Immature natural killer cell (primary cell): ENCODE measurements at regions not wholly inside any gene's neighbourhood (a gene's known extent, or its start where the extent isn't known, plus 50 kb on each side); places are given as distances from the start of the nearest gene placed in this dataset.

Source experiments
- DNase-seq, 3 donors: peaks; one replicate each; pipeline ENCODE4 v3.0.0; 2022; ENCODE audit warnings: mixed read lengths in 1 of 3
- H3K27ac Mint-ChIP-seq, 6 donors: one replicate each; pipeline ENCODE4 v1.8.0; 2020; ENCODE audit warnings: mixed read lengths in 6 of 6, mild to moderate bottlenecking in 5 of 6, inconsistent platforms in 4 of 6, moderate library complexity in 3 of 6
- H3K27me3 Mint-ChIP-seq, 3 donors: one replicate each; pipeline ENCODE4 v1.8.0; 2020 to 2021; ENCODE audit warnings: low read depth in 3 of 3, mild to moderate bottlenecking in 3 of 3, mixed read lengths in 3 of 3, moderate library complexity in 3 of 3, inconsistent platforms in 1 of 3
- H3K36me3 Mint-ChIP-seq, 3 donors: one replicate each; pipeline ENCODE4 v1.8.0; 2020; ENCODE audit warnings: mixed read lengths in 3 of 3, inconsistent platforms in 2 of 3, mild to moderate bottlenecking in 2 of 3
- H3K4me1 Mint-ChIP-seq, 2 donors: one replicate each; pipeline ENCODE4 v1.8.0; 2020; ENCODE audit warnings: inconsistent platforms in 2 of 2, mild to moderate bottlenecking in 2 of 2, mixed read lengths in 2 of 2, moderate library complexity in 1 of 2
- H3K4me3 Mint-ChIP-seq, 5 donors: one replicate each; pipeline ENCODE4 v1.8.0; 2020; ENCODE audit warnings: mild to moderate bottlenecking in 5 of 5, mixed read lengths in 5 of 5, inconsistent platforms in 3 of 5, moderate library complexity in 3 of 5
- H3K9me3 Mint-ChIP-seq, 6 donors: one replicate each; pipeline ENCODE4 v1.8.0; 2020; ENCODE audit warnings: mild to moderate bottlenecking in 6 of 6, mixed read lengths in 6 of 6, inconsistent platforms in 4 of 6, moderate library complexity in 3 of 6

DNA sequence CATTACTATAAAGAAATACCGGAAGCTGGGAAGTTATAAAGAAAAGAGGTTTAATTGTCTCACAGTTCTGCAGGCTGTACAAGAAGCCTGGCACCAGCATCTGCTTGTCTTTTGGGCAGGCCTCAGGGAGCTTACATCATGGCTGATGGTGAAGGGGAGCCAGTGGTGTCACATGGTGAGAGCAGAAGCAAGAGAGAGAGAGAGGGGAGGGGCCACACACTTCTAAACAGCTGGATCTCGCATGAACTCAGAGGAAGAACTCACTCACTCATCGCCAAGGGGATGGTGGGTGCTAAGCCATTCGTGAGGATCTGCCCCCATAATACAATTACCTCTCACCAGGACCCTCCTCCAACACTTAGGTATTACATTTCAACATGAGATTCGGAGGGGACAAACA lies 51.8 kb upstream of the ANKRD34C start:
- peaks cover 7 to 28% (median 13%) of the 10 kb centered on the region in 6 donors for H3K9me3 Mint-ChIP-seq
- peaks cover 0 to 3% (median 0%) of the 10 kb centered on the region in 3 donors for H3K36me3 Mint-ChIP-seq
- no peak overlapping the region for H3K27ac Mint-ChIP-seq
- peaks cover 8 to 11% (median 10%) of the 10 kb centered on the region in 3 donors for H3K27me3 Mint-ChIP-seq
- no peak overlapping the region for H3K4me3 Mint-ChIP-seq
- no peaks in the 10 kb centered on the region for H3K4me1 Mint-ChIP-seq
- no peak for DNase-seq

DNA sequence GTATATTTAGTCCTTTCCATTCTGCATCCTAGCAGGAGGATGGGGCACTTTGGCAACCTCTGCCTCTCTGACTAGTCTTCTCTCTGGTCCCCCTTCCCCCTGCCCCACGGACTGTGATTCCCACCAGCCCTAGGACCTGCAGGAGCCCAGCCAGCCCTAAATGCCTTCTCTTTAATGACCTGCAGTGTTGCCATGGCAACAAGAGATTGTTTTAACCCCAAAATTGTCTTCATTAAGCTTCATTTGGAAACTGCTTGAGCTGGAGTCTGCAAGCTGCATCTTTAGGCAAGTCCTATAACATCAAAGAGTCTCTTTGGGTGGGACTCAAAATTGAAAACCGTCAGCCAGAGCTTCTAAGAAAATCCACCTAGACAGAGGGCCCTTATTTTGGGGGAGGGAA lies 59.7 kb upstream of the ANKRD34C start:
- peaks cover 2 to 19% (median 7%) of the 10 kb centered on the region in 3 donors for H3K27me3 Mint-ChIP-seq
- no peak overlapping the region for H3K27ac Mint-ChIP-seq
- DNase-seq = no peak
- H3K9me3 Mint-ChIP-seq = peaks cover 0 to 2% (median 0%) of the 10 kb centered on the region in 6 donors
- no peaks in the 10 kb centered on the region for H3K4me1 Mint-ChIP-seq
- no peaks in the 10 kb centered on the region for H3K36me3 Mint-ChIP-seq
- no peak overlapping the region for H3K4me3 Mint-ChIP-seq

DNA sequence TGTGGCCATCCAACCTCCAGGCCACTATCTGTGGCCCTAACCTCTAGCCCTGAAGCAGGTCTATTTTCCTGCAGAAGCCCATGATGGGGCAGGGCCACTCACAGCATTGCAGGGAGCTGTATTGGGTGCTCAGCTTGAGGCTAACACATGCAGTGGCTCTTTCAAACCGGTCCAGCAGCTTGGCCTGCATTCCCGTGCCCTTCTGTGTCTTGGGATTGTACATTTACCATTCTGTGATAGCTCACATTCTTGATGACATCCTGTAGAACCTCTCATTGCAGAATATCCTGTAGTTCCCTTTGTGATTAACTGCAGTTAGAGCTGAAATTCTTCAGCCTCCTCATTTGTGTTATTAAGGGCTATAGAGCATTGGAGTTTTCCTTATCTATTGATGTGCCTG lies 60.8 kb upstream of the ANKRD34C start:
- H3K36me3 Mint-ChIP-seq = no peaks in the 10 kb centered on the region
- no peak overlapping the region for H3K27ac Mint-ChIP-seq
- DNase-seq = no peak
- no peak overlapping the region for H3K4me3 Mint-ChIP-seq
- H3K9me3 Mint-ChIP-seq = peaks cover 0 to 8% (median 0%) of the 10 kb centered on the region in 6 donors
- H3K4me1 Mint-ChIP-seq = no peaks in the 10 kb centered on the region
- peaks cover 2 to 19% (median 7%) of the 10 kb centered on the region in 3 donors for H3K27me3 Mint-ChIP-seq

DNA sequence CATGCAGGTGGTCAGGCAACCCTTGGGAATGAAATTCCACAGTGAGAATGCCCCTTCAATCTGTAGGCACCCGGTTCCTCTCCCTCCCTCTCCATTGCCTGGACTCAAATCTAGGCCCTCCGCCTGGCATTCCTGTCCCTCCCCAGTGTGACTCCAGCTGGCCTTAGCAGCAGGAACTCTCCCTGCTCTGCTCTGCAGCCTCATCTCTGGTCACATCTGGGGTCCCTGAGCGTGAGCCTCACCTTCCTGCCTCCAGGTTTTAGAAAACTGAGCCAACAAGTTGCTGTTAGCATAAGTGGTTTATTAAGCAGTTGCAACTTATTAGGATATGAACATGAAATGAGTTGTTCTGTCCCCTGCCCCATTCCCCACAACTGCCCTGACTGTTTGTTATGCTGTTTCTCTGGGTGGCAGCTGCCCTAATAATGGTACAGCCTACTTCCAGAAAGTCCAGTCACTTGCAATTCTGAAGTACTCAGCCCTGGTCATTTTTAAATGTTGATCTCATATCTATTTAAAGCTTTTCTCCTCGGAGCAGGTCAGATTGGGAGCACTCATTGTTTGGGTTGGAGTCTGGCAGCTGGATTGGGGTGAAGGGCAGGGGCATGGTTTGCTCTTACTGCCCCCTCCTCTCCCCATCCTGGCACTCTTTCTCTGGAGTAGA lies 63.0 kb upstream of the ANKRD34C start:
- H3K27me3 Mint-ChIP-seq = peaks cover 0 to 10% (median 7%) of the 10 kb centered on the region in 3 donors
- no peak for DNase-seq
- no peaks in the 10 kb centered on the region for H3K36me3 Mint-ChIP-seq
- H3K4me1 Mint-ChIP-seq = no peaks in the 10 kb centered on the region
- H3K27ac Mint-ChIP-seq = no peak overlapping the region
- H3K9me3 Mint-ChIP-seq = peaks cover 0 to 8% (median 0%) of the 10 kb centered on the region in 6 donors
- no peak overlapping the region for H3K4me3 Mint-ChIP-seq

DNA sequence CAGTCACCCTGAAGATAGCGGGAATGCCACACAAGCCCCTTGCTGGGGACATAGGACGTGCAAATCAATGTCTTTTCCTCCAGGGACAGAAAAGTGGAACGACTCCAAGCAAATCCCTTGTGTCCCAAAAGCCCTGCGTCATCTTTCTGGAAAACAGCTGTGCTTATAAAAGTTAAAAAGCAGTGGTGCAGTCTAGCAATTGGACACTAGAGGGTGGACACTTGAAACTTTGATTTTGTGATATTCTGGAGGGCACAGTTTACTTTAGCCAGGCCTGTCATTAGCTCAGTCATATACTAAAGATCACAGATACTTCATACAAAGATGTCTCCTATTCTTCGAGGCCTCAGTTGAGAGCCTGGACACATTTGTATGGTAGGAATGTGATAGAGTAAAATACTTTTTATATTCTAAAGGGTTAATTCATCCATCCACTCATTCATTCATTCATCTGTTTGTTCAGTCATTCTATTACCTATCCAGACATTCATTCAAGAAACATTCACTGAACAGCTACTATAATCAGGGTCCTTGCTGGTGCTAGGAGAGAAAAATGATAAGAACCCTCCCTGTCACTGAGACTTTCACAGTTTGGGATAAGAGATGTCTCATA lies 63.8 kb upstream of the ANKRD34C start:
- no peak overlapping the region for H3K4me3 Mint-ChIP-seq
- H3K9me3 Mint-ChIP-seq = peaks cover 0 to 8% (median 0%) of the 10 kb centered on the region in 6 donors
- no peaks in the 10 kb centered on the region for H3K4me1 Mint-ChIP-seq
- H3K27ac Mint-ChIP-seq = no peak overlapping the region
- no peak for DNase-seq
- H3K36me3 Mint-ChIP-seq = no peaks in the 10 kb centered on the region
- peaks cover 0 to 10% (median 7%) of the 10 kb centered on the region in 3 donors for H3K27me3 Mint-ChIP-seq

DNA sequence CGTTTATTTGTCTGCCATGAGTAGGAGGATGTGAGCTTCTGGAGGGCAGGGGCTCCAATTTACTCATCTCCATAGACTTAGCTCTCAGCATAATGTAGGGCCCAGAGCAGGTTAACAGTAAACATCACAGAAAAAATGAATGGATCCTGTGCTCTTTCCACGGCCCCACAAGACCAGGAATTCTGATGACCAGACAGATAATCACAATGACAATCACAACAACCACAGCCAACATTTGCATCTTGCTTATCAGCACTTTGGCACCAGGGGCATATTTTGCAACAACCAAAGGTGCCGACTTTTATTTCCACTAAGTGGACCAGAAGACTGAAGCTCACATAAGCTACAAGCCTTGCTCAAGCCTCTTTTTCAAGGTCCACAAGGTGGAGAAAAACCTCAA lies 68.9 kb upstream of the ANKRD34C start:
- peaks cover 0 to 8% (median 0%) of the 10 kb centered on the region in 6 donors for H3K9me3 Mint-ChIP-seq
- no peak for DNase-seq
- no peaks in the 10 kb centered on the region for H3K4me1 Mint-ChIP-seq
- no peak overlapping the region for H3K4me3 Mint-ChIP-seq
- H3K27me3 Mint-ChIP-seq = peaks cover 0 to 9% (median 8%) of the 10 kb centered on the region in 3 donors
- no peaks in the 10 kb centered on the region for H3K36me3 Mint-ChIP-seq
- H3K27ac Mint-ChIP-seq = no peak overlapping the region

DNA sequence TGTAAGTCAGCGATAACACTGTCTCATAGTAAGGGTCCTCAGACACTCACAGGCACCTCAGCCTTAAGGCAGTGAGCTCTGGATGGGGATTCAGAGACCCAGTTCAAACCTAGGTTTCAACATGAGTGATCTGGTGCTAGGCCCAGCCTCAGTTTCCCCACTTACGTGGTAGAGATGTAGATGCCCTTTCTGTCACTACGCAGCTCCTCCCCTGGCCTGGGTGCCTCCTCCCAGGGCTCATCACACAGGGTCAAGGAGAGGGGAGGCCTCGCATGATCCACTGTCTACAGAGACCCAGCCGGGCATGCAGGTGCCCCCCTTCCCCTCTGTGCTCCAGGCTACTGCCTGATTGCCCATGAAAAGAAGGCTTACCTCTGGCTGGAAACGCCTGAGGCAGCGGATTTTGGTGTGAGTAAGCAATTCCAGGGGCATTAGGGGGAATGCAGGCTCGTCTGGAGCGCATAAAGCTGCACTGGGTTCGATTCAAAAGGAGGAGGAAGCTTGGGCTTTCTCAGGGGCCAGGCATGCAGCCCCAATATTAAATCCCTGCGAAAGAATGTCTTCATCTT lies 69.8 kb upstream of the ANKRD34C start:
- no peaks in the 10 kb centered on the region for H3K4me1 Mint-ChIP-seq
- DNase-seq = no peak
- H3K4me3 Mint-ChIP-seq = no peak overlapping the region
- H3K36me3 Mint-ChIP-seq = no peaks in the 10 kb centered on the region
- no peak overlapping the region for H3K27ac Mint-ChIP-seq
- peaks cover 0 to 8% (median 0%) of the 10 kb centered on the region in 6 donors for H3K9me3 Mint-ChIP-seq
- H3K27me3 Mint-ChIP-seq = peaks cover 0 to 9% (median 8%) of the 10 kb centered on the region in 3 donors

DNA sequence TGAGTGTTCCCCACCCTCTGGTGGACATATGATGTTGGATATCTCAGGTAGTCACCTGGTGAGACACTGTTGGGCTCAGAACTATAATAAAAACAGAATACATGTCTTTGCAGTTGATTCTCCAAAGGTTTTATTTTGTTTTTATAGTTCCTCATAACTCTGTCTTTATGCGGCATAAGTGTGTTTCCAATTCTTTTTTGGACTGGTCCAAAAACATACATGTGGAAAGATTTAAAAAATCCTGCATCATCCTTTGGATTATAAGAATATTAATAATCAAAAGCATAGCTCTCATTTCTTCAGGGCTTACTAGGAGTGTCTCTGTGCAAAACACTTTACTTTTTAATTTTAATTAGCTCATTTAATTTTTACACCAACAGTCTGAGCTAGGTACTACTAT lies 71.0 kb upstream of the ANKRD34C start:
- no peaks in the 10 kb centered on the region for H3K36me3 Mint-ChIP-seq

DNA sequence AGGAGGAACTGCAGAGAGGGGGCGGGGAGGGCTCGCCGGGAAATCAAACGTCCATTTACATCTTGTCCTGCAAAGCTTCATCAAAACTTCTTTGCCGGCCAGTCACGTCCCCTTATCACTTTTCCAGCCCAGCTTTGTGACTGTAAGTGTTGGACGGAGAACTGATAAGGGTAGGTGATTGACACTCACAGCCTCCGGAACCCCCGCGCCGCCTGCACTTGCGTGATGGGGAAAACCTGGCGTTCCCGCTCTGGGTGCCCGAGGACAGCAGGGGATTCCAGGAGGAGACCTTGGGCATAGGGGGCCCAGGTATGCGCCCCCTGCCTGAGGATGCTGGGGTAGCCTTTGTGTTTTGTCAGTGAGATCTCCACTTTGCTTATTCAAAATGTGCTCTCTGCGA lies 72.8 kb upstream of the ANKRD34C start:
- no peak overlapping the region for H3K4me3 Mint-ChIP-seq
- no peak overlapping the region for H3K27ac Mint-ChIP-seq
- DNase-seq = no peak
- no peaks in the 10 kb centered on the region for H3K9me3 Mint-ChIP-seq
- peaks cover 7 to 13% (median 8%) of the 10 kb centered on the region in 3 donors for H3K27me3 Mint-ChIP-seq
- no peaks in the 10 kb centered on the region for H3K4me1 Mint-ChIP-seq
- no peaks in the 10 kb centered on the region for H3K36me3 Mint-ChIP-seq

More for the DNA sequence above, 71.0 kb upstream of the ANKRD34C start:
- H3K27me3 Mint-ChIP-seq = peaks cover 0 to 12% (median 8%) of the 10 kb centered on the region in 3 donors
- no peaks in the 10 kb centered on the region for H3K4me1 Mint-ChIP-seq
- H3K27ac Mint-ChIP-seq = no peak overlapping the region
- DNase-seq = no peak
- no peak overlapping the region for H3K4me3 Mint-ChIP-seq
- H3K9me3 Mint-ChIP-seq = no peaks in the 10 kb centered on the region

DNA sequence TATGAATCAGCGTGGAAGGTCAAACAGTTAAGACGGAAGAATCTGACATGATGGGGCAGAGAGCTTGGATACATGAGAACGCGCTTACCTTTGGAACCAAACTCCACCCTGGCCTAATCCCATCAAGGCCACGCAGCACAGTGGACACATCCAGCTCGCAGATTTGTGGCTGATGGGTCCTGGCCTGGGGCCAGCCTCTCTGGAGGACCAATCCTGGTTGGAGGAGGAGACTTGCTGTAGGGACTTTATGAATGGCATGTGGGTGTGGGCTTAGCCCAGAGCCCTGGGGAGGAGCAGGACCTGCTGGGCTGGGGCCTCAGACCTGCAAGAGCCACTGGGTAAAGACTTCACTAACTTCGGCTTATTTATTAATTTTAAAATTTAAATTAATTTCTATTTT lies 73.4 kb upstream of the ANKRD34C start:
- H3K27me3 Mint-ChIP-seq = peaks cover 5 to 10% (median 8%) of the 10 kb centered on the region in 3 donors
- no peaks in the 10 kb centered on the region for H3K36me3 Mint-ChIP-seq
- H3K27ac Mint-ChIP-seq = no peak overlapping the region
- DNase-seq = no peak
- H3K9me3 Mint-ChIP-seq = no peaks in the 10 kb centered on the region
- H3K4me3 Mint-ChIP-seq = no peak overlapping the region
- H3K4me1 Mint-ChIP-seq = no peaks in the 10 kb centered on the region

DNA sequence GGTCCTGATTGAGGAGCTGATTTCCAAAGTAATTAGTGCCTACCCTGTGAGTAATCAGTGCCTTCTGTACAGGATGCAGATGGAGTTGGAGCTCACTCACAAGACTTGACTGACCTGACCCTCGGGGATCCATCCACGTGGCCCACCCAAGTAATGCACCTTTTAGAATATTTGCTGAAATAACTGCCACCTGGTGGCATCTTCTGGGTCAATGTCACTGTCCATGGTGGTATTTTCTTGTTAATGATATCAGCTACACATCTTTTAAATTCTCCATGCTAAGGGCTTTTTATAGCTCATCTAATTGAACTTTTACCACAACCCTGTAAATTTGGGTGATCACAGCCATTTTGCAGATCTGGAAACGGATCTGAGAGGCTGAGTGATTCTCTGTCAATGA lies 74.3 kb upstream of the ANKRD34C start:
- H3K4me3 Mint-ChIP-seq = no peak overlapping the region
- no peaks in the 10 kb centered on the region for H3K9me3 Mint-ChIP-seq
- H3K4me1 Mint-ChIP-seq = no peaks in the 10 kb centered on the region
- H3K36me3 Mint-ChIP-seq = no peaks in the 10 kb centered on the region
- peaks cover 5 to 12% (median 8%) of the 10 kb centered on the region in 3 donors for H3K27me3 Mint-ChIP-seq
- DNase-seq = no peak
- H3K27ac Mint-ChIP-seq = no peak overlapping the region

DNA sequence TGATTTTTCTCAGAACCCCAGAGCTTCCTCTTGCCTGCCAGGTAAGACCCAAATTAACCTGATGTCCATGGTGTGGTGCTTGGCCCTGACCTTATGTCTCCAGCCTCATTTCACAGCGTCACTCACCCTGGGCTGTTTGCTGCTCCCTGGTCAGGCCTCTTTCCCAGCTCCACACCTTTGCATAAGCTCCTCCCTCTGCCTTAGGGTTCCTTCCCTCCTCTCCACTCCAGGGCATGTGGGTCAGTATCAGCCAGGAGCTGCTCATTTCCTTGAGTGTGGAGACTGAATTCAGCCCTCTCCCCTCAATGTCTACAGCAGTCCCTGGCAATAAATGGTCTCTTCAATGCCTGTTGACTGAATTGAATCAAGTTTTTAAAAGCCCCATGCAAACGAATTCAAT lies 75.6 kb upstream of the ANKRD34C start:
- H3K4me3 Mint-ChIP-seq = no peak overlapping the region
- peaks cover 5 to 13% (median 8%) of the 10 kb centered on the region in 3 donors for H3K27me3 Mint-ChIP-seq
- no peak overlapping the region for H3K27ac Mint-ChIP-seq
- DNase-seq = no peak
- H3K4me1 Mint-ChIP-seq = no peaks in the 10 kb centered on the region
- no peaks in the 10 kb centered on the region for H3K9me3 Mint-ChIP-seq
- no peaks in the 10 kb centered on the region for H3K36me3 Mint-ChIP-seq

DNA sequence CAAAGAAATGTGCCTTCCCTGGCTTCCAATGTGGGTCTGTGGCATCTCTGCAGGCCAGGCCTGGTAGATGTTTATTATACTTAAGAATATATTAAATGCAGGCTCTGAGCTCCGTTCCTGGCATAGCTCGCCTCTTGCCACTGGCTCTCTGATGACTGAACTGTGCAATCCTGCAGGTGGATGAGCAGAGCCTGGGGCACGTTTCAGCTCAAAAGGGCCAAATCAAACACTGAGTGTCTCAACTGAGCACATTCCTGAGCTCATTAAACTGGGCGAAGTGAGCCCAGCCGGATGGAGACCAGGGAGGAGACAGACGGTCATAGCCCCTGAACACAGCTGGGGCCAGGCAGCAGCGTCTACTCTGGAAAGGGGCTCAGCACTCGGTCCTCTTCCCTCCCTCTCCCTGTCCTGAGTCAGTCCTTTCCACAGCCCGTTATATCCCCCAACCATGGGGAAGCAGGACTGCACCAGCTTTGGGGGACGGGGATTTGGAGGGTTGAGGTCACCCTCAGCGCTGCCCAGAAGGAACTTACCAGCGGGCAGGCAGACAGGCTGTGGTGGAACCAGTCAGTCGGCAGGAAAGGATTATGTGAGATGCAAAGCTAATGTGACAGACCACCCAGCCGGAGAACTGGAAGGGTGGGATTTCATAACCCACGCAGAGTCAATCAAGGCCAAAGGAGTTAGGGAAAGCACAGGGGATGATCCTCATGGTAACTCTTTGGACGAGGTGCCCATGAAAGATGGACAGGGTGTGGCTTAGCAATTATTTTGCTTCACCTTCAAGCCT lies 77.4 kb upstream of the ANKRD34C start:
- H3K4me3 Mint-ChIP-seq = no peak overlapping the region
- no peak for DNase-seq
- H3K27ac Mint-ChIP-seq = no peak overlapping the region
- no peaks in the 10 kb centered on the region for H3K4me1 Mint-ChIP-seq
- peaks cover 1 to 13% (median 8%) of the 10 kb centered on the region in 3 donors for H3K27me3 Mint-ChIP-seq
- no peaks in the 10 kb centered on the region for H3K36me3 Mint-ChIP-seq
- no peaks in the 10 kb centered on the region for H3K9me3 Mint-ChIP-seq

DNA sequence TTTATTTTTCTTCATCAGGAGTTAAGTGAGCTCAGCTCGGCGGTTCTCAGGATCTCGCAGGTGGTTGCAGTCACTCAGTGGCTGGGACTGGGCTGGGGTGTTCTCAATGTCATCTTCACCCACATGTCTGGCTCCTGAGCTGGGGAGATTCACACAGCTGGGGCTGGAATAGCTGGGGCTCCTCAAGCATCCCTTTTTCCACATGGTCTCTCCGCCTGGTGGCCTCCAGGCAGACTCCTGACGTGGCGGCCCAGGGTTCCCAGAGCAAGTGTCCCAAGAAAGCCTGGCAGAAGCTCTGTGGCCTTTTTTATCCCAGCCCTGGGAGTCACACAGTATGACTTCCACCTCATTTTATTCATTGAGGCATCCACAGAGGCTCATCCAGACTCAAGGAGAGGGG lies 84.1 kb upstream of the ANKRD34C start:
- Mint-ChIP-seq H3K4me3 (no peak overlapping the region), H3K4me1 (no peaks in the 10 kb centered on the region), H3K36me3 (no peaks in the 10 kb centered on the region), H3K27ac (no peak overlapping the region), H3K27me3 (peaks cover 0 to 18% (median 4%) of the 10 kb centered on the region in 3 donors), H3K9me3 (no peaks in the 10 kb centered on the region)
- no peak for DNase-seq
